ENCODE measurements at regions not wholly inside any gene's neighbourhood (a gene's known extent, or its start where the extent isn't known, plus 50 kb on each side); places are given as distances from the start of the nearest gene placed in this dataset.

GRCh38 chr4:126264839-126265238, 950.1 kb downstream of the FAT4 start:
- no peak for DNase-seq (ENCODE audit: extremely low read depth, low read depth)

- DNase-seq (ENCODE audit: extremely low read depth, low read depth), result no peak
Observed at GRCh38 chr4:126265888-126266287, 951.1 kb downstream of the FAT4 start.

GRCh38 chr4:126267689-126268088, 952.9 kb downstream of the FAT4 start:
- DNase-seq (ENCODE audit: extremely low read depth, low read depth), result peak; percentile 67

GRCh38 chr4:126268106-126268505, 953.4 kb downstream of the FAT4 start:
- peak; percentile 50 for DNase-seq (ENCODE audit: extremely low read depth, low read depth)

- peak; percentile 55 for DNase-seq (ENCODE audit: extremely low read depth, low read depth)
Observed at GRCh38 chr4:126269106-126269505, 954.4 kb downstream of the FAT4 start.

GRCh38 chr4:126271292-126271691, 956.5 kb downstream of the FAT4 start:
- DNase-seq (ENCODE audit: extremely low read depth, low read depth), result no peak

- no peak for DNase-seq (ENCODE audit: extremely low read depth, low read depth)
Observed at GRCh38 chr4:126273746-126274145, 959.0 kb downstream of the FAT4 start.

- no peak for DNase-seq (ENCODE audit: extremely low read depth, low read depth)
Observed at GRCh38 chr4:126291886-126292285, 977.1 kb downstream of the FAT4 start.

- DNase-seq (ENCODE audit: extremely low read depth, low read depth), result no peak
Observed at GRCh38 chr4:126298271-126298670, 983.5 kb downstream of the FAT4 start.

- DNase-seq (ENCODE audit: extremely low read depth, low read depth), result no peak
Observed at GRCh38 chr4:126306152-126306869, 991.6 kb downstream of the FAT4 start.

- no peak for DNase-seq (ENCODE audit: extremely low read depth, low read depth)
Observed at GRCh38 chr4:126318376-126318775, 1003.6 kb downstream of the FAT4 start.

GRCh38 chr4:126328914-126329313, 1014.2 kb downstream of the FAT4 start:
- no peak for DNase-seq (ENCODE audit: extremely low read depth, low read depth)

GRCh38 chr4:126338548-126338947, 1023.8 kb downstream of the FAT4 start:
- no peak for DNase-seq (ENCODE audit: extremely low read depth, low read depth)

GRCh38 chr4:126341927-126342326, 1027.2 kb downstream of the FAT4 start:
- DNase-seq (ENCODE audit: extremely low read depth, low read depth), result no peak

- no peak for DNase-seq (ENCODE audit: extremely low read depth, low read depth)
Observed at GRCh38 chr4:126344472-126344871, 1029.7 kb downstream of the FAT4 start.

- DNase-seq (ENCODE audit: extremely low read depth, low read depth), result no peak
Observed at GRCh38 chr4:126346654-126347053, 1031.9 kb downstream of the FAT4 start.

- peak; percentile 3 for DNase-seq (ENCODE audit: extremely low read depth, low read depth)
Observed at GRCh38 chr4:126354784-126355183, 1040.0 kb downstream of the FAT4 start.

- no peak for DNase-seq (ENCODE audit: extremely low read depth, low read depth)
Observed at GRCh38 chr4:126358041-126358440, 1043.3 kb downstream of the FAT4 start.

GRCh38 chr4:126361287-126361686, 1046.5 kb downstream of the FAT4 start:
- DNase-seq (ENCODE audit: extremely low read depth, low read depth), result no peak

GRCh38 chr4:126364311-126364911, 1049.7 kb downstream of the FAT4 start:
- no peak for DNase-seq (ENCODE audit: extremely low read depth, low read depth)

GRCh38 chr4:126369076-126369475, 1054.3 kb downstream of the FAT4 start:
- no peak for DNase-seq (ENCODE audit: extremely low read depth, low read depth)

GRCh38 chr4:126372634-126373033, 1057.9 kb downstream of the FAT4 start:
- DNase-seq (ENCODE audit: extremely low read depth, low read depth), result no peak

Measured in NCI-H460 (cell line).